HTR-8/SVneo (cell line): ENCODE measurements at regions not wholly inside any gene's neighbourhood (a gene's known extent, or its start where the extent isn't known, plus 50 kb on each side); places are given as distances from the start of the nearest gene placed in this dataset.
A peak's percentile ranks its signal among the peaks of the same experiment; 100 is the strongest.

Experiments used
- DNase-seq: peaks from one replicate; pipeline ENCODE4 v3.0.0; 2011; ENCODE audit warnings: low spot score, mixed read lengths; ENCODE audit not compliant: insufficient read length
- FAIRE-seq: peaks from 2 replicates; lab custom pipeline; 2011; peaks lifted over from hg19 to GRCh38; lab: Jason Lieb, UNC

- FAIRE-seq = no peak
Observed at GRCh38 chr1:108017698-108018097, 52.7 kb upstream of the VAV3 start.

DNA sequence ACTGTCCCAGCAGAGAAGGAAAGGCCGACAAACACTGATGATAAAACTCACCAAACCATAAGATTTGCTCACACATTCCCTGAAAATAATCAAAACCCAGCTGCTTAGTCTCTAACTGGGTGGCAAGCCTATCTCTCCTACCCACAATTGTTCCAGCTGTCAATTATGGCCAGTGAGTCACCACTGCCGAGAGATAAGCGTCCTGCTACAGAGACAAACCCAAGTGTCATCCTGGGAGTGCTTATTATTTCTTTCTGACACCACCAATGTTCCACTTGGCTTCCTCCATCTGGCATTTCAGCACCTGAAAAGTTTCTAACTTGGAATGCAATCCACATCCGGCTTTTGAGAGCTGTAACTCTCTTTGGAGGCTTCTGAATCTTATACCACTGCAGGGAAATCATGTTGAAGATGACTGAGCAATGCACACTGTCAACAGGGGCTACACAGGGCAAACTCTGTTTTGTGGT is 51.5 kb upstream of the VAV3 start:
- peak; percentile 7 for DNase-seq
- no peak for FAIRE-seq

More at GRCh38 chr1:108017698-108018097, 52.7 kb upstream of the VAV3 start:
- DNase-seq = no peak
